D721Med (cell line): ENCODE measurements at regions not wholly inside any gene's neighbourhood (a gene's known extent, or its start where the extent isn't known, plus 50 kb on each side); places are given as distances from the start of the nearest gene placed in this dataset.

Source experiments
- DNase-seq: peaks from one replicate; pipeline ENCODE4 v3.0.0; 2011; ENCODE audit warnings: low spot score; ENCODE audit not compliant: insufficient read length
- FAIRE-seq: peaks from 2 replicates; lab custom pipeline; 2011; peaks lifted over from hg19 to GRCh38; lab: Jason Lieb, UNC
- CTCF ChIP-seq: IDR thresholded peaks from 2 replicates; pipeline ENCODE4 v1.5.1; 2012; ENCODE audit warnings: mild to moderate bottlenecking, control low read depth; ENCODE audit not compliant: insufficient read depth; ENCODE audit errors: missing control alignments

- FAIRE-seq (no peak), DNase-seq (no peak)
- no peak for TF ChIP-seq CTCF
Observed at GRCh38 chr3:4053975-4054374, 249.2 kb upstream of the SETMAR start.

GRCh38 chr3:4060064-4060463 lies 243.1 kb upstream of the SETMAR start:
- FAIRE-seq, result no peak
- no peak for TF ChIP-seq CTCF
- no peak for DNase-seq

GRCh38 chr3:4060603-4061002 lies 242.6 kb upstream of the SETMAR start:
- FAIRE-seq, result no peak
- no peak for TF ChIP-seq CTCF

GRCh38 chr3:4061195-4061594 lies 242.0 kb upstream of the SETMAR start:
- DNase-seq, result no peak

More at GRCh38 chr3:4060603-4061002, 242.6 kb upstream of the SETMAR start:
- no peak for DNase-seq

GRCh38 chr3:4061783-4062360 lies 241.3 kb upstream of the SETMAR start:
- FAIRE-seq (no peak), DNase-seq (no peak)
- no peak for TF ChIP-seq CTCF

More at GRCh38 chr3:4061195-4061594, 242.0 kb upstream of the SETMAR start:
- no peak for TF ChIP-seq CTCF
- FAIRE-seq, result no peak

- no peak for DNase-seq
- TF ChIP-seq CTCF, result no peak
- FAIRE-seq, result no peak
Observed at GRCh38 chr3:4062621-4063020, 240.5 kb upstream of the SETMAR start.

GRCh38 chr3:4063916-4064574 lies 239.1 kb upstream of the SETMAR start:
- DNase-seq, result no peak
- FAIRE-seq, result no peak
- no peak for TF ChIP-seq CTCF
